Colonic mucosa (tissue), 4 donors: ENCODE measurements at regions not wholly inside any gene's neighbourhood (a gene's known extent, or its start where the extent isn't known, plus 50 kb on each side); places are given as distances from the start of the nearest gene placed in this dataset.

ENCODE experiments used
- DNase-seq: peaks from one replicate; pipeline ENCODE4 v3.0.0-alpha.2; 2020
- H3K27ac ChIP-seq: fragments of 200-600 bp; one replicate; pipeline ENCODE4 v1.8.0; 2021
- H3K27me3 ChIP-seq: fragments of 200-600 bp; one replicate; pipeline ENCODE4 v1.8.0; 2021
- H3K36me3 ChIP-seq: fragments of 200-600 bp; one replicate; pipeline ENCODE4 v1.8.0; 2021
- H3K4me1 ChIP-seq: fragments of 200-600 bp; one replicate; pipeline ENCODE4 v1.8.0; 2021; ENCODE audit warnings: mild to moderate bottlenecking
- H3K4me3 ChIP-seq: fragments of 200-600 bp; one replicate; pipeline ENCODE4 v1.8.0; 2021
- H3K9ac ChIP-seq, 2 donors: one replicate each; pipeline ENCODE4 v1.7.0; 2013; ENCODE audit warnings: control low read depth in 2 of 2, low read depth in 2 of 2, low read length in 2 of 2
- H3K9me3 ChIP-seq: fragments of 200-600 bp; one replicate; pipeline ENCODE4 v1.8.0; 2021
- intact Hi-C: fragments of 100-400 bp; cut with DNase I; formaldehyde crosslinking; loops from one replicate; pipeline ENCODE4 v1.14.1; 2022
- TF ChIP-seq, protein P1 (sequence below): fragments of 200-600 bp; IDR thresholded peaks from one replicate; pipeline ENCODE4 v1.8.0; 2022; ENCODE audit warnings: antibody characterized with exemption, mild to moderate bottlenecking
- donor health status: healthy.
- donor health status: DM: no; HTN: no; CAD: no.
- donor health status: DM: no; HTN: no; CAD: no.

GRCh38 chr22:48561676-48562075, 1266.0 kb downstream of the BRD1 start:
- no peak overlapping the region for H3K4me3 ChIP-seq
- H3K27ac ChIP-seq: no peak overlapping the region
- H3K4me1 ChIP-seq: no peaks in the 10 kb centered on the region
- intact Hi-C loops: no loop called here
- no peak for DNase-seq
- no peaks in the 10 kb centered on the region for H3K27me3 ChIP-seq
- H3K36me3 ChIP-seq: no peaks in the 10 kb centered on the region
- no peak overlapping the region for H3K9ac ChIP-seq
- H3K9me3 ChIP-seq: no peaks in the 10 kb centered on the region
- TF ChIP-seq, protein P1, sequence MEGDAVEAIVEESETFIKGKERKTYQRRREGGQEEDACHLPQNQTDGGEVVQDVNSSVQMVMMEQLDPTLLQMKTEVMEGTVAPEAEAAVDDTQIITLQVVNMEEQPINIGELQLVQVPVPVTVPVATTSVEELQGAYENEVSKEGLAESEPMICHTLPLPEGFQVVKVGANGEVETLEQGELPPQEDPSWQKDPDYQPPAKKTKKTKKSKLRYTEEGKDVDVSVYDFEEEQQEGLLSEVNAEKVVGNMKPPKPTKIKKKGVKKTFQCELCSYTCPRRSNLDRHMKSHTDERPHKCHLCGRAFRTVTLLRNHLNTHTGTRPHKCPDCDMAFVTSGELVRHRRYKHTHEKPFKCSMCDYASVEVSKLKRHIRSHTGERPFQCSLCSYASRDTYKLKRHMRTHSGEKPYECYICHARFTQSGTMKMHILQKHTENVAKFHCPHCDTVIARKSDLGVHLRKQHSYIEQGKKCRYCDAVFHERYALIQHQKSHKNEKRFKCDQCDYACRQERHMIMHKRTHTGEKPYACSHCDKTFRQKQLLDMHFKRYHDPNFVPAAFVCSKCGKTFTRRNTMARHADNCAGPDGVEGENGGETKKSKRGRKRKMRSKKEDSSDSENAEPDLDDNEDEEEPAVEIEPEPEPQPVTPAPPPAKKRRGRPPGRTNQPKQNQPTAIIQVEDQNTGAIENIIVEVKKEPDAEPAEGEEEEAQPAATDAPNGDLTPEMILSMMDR: no peak

DNA sequence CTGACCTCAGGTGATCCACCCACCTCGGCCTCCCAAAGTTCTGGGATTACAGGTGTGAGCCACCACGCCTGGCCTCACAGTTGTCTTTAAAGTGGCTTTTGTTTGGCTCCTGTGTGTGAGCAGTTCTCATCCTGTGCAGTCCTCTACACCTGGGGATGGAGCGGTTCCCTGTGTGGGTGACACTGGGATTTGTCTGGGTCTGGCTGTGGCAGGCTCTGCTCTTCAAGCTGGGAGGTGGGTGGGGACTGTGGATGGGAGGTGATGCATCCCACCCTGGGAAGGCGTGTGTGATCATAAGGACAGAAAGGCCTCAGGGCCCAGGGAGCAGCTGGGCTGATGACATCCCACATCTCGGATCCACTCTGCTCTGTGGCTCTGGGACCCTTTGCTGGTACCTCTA, 1266.8 kb downstream of the BRD1 start:
- Histone ChIP-seq H3K4me3 (no peak overlapping the region), H3K27me3 (no peaks in the 10 kb centered on the region), H3K27ac (no peak overlapping the region), H3K36me3 (no peaks in the 10 kb centered on the region), H3K9ac (no peak overlapping the region), H3K9me3 (no peaks in the 10 kb centered on the region), H3K4me1 (no peaks in the 10 kb centered on the region)
- no peak for DNase-seq
- TF ChIP-seq, protein P1: no peak
- intact Hi-C loops: no loop called here

GRCh38 chr22:48560389-48560751, 1267.3 kb downstream of the BRD1 start:
- no peak overlapping the region for H3K4me3 ChIP-seq
- H3K9me3 ChIP-seq: no peaks in the 10 kb centered on the region
- no peak overlapping the region for H3K9ac ChIP-seq
- no peaks in the 10 kb centered on the region for H3K27me3 ChIP-seq
- H3K4me1 ChIP-seq: no peaks in the 10 kb centered on the region
- intact Hi-C loops: no loop called here
- DNase-seq: no peak
- TF ChIP-seq, protein P1: no peak
- H3K36me3 ChIP-seq: no peaks in the 10 kb centered on the region
- no peak overlapping the region for H3K27ac ChIP-seq

GRCh38 chr22:48559647-48560388, 1267.9 kb downstream of the BRD1 start:
- H3K9ac ChIP-seq: no peak overlapping the region
- DNase-seq: no peak
- no peaks in the 10 kb centered on the region for H3K36me3 ChIP-seq
- H3K4me1 ChIP-seq: no peaks in the 10 kb centered on the region
- no peaks in the 10 kb centered on the region for H3K27me3 ChIP-seq
- intact Hi-C loops: no loop called here
- H3K9me3 ChIP-seq: no peaks in the 10 kb centered on the region
- no peak overlapping the region for H3K27ac ChIP-seq
- H3K4me3 ChIP-seq: no peak overlapping the region
- TF ChIP-seq, protein P1: no peak

GRCh38 chr22:48558606-48559402, 1268.9 kb downstream of the BRD1 start:
- H3K27ac ChIP-seq: no peak overlapping the region
- no peaks in the 10 kb centered on the region for H3K4me1 ChIP-seq
- no peaks in the 10 kb centered on the region for H3K27me3 ChIP-seq
- intact Hi-C loops: no loop called here
- H3K36me3 ChIP-seq: no peaks in the 10 kb centered on the region
- DNase-seq: no peak
- H3K9ac ChIP-seq: no peak overlapping the region
- no peak overlapping the region for H3K4me3 ChIP-seq
- no peaks in the 10 kb centered on the region for H3K9me3 ChIP-seq
- TF ChIP-seq, protein P1: no peak
